Chondrocyte (in vitro differentiated cells): ENCODE measurements at regions not wholly inside any gene's neighbourhood (a gene's known extent, or its start where the extent isn't known, plus 50 kb on each side); places are given as distances from the start of the nearest gene placed in this dataset.

Experiments used
- DNase-seq: peaks from one replicate; pipeline ENCODE4 v3.0.0; 2021; ENCODE audit warnings: mixed read lengths, low spot score
- H3K27ac Mint-ChIP-seq: one replicate; pipeline ENCODE4 v1.8.0; 2021; ENCODE audit warnings: mild to moderate bottlenecking, moderate library complexity, mixed read lengths; ENCODE audit not compliant: unreplicated experiment
- H3K27me3 Mint-ChIP-seq: 2 replicates; pipeline ENCODE4 v1.8.0; 2021; ENCODE audit warnings: low read depth, mixed read lengths
- H3K36me3 Mint-ChIP-seq: 2 replicates; pipeline ENCODE4 v1.8.0; 2021; ENCODE audit warnings: low read depth, mixed read lengths
- H3K4me1 Mint-ChIP-seq: 2 replicates; pipeline ENCODE4 v1.8.0; 2021; ENCODE audit warnings: low read depth, mild to moderate bottlenecking, mixed read lengths
- H3K4me3 Mint-ChIP-seq: one replicate; pipeline ENCODE4 v1.8.0; 2021; ENCODE audit warnings: mild to moderate bottlenecking, moderate library complexity, mixed read lengths; ENCODE audit not compliant: unreplicated experiment
- H3K9me3 Mint-ChIP-seq: 2 replicates; pipeline ENCODE4 v1.8.0; 2021; ENCODE audit warnings: low read depth, mixed read lengths
- TF ChIP-seq, protein P1 (sequence below): fragments of 200-600 bp; sonication (generic); IDR thresholded peaks from 2 replicates; pipeline ENCODE4 v1.5.0; 2021; ENCODE audit warnings: antibody characterized with exemption, mild to moderate bottlenecking, moderate library complexity

DNA sequence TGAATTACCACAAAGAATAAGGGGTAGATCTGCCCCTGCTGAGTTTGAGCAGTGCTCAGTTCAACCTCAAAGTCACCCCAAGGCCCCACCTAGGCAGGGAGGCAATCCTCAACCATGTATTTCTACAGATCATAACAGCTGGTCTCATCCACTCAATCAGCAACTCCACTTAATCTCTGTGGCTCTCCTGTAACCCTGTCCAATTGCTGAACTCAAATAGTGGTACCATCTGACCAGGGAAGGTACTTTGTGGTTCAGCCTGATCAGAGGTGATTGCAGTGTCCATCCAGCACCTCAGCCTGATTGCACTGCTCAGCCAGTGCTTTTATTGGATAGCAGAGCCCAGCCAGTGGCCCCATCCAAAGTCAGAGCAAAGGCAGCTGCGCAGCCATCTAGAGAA is 91.0 kb upstream of the SLC4A10 start:
- H3K27ac Mint-ChIP-seq: no peak overlapping the region
- H3K27me3 Mint-ChIP-seq: peaks cover 3% of the 10 kb centered on the region
- TF ChIP-seq, protein P1, sequence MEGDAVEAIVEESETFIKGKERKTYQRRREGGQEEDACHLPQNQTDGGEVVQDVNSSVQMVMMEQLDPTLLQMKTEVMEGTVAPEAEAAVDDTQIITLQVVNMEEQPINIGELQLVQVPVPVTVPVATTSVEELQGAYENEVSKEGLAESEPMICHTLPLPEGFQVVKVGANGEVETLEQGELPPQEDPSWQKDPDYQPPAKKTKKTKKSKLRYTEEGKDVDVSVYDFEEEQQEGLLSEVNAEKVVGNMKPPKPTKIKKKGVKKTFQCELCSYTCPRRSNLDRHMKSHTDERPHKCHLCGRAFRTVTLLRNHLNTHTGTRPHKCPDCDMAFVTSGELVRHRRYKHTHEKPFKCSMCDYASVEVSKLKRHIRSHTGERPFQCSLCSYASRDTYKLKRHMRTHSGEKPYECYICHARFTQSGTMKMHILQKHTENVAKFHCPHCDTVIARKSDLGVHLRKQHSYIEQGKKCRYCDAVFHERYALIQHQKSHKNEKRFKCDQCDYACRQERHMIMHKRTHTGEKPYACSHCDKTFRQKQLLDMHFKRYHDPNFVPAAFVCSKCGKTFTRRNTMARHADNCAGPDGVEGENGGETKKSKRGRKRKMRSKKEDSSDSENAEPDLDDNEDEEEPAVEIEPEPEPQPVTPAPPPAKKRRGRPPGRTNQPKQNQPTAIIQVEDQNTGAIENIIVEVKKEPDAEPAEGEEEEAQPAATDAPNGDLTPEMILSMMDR: no peak
- peaks cover 20% of the 10 kb centered on the region for H3K9me3 Mint-ChIP-seq
- no peaks in the 10 kb centered on the region for H3K4me1 Mint-ChIP-seq
- H3K36me3 Mint-ChIP-seq: peaks cover 2% of the 10 kb centered on the region
- H3K4me3 Mint-ChIP-seq: no peak overlapping the region
- DNase-seq: no peak

DNA sequence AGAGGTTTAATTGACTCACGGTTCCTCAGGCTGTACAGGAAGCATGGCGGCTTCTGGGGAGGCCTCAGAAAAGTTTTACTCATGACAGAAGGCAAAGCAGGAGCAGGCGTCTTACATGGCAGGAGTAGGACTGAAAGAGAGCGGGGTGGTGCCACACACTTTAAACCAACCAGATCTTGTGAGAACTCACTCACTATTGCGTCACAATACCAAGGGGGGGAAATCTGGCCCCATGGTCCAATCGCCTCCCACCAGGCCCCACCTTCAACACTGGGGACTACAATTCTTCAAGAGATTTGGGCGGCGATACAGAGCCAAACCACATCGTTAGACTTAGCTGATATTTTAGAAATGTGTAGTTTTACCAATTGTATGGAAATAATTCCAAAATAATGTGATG is 77.6 kb upstream of the SLC4A10 start:
- Mint-ChIP-seq H3K36me3 (no peaks in the 10 kb centered on the region), H3K9me3 (no peaks in the 10 kb centered on the region), H3K27ac (no peak overlapping the region), H3K4me3 (no peak overlapping the region), H3K27me3 (peaks cover 5% of the 10 kb centered on the region), H3K4me1 (no peaks in the 10 kb centered on the region)
- TF ChIP-seq, protein P1: no peak
- DNase-seq: no peak

DNA sequence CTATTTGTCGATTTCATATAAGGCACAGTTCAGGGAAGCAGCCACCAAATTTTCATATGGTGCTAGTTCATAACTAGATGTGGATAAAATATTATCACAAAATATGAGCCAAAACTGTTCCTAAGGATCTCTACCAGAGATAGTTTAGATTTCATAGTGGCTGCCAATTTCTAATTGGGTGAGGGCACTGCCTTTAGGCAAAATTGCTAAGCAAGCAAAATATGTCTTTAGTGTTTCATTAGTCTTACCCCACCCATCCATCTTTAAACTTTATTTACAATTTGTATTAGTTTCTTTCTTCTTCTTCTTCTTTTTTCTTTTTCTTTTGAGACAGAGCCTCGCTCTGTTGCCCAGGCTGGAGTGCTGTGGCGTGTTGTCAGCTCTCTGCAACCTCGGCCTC is 77.1 kb upstream of the SLC4A10 start:
- Mint-ChIP-seq H3K4me1 (no peaks in the 10 kb centered on the region), H3K27ac (no peak overlapping the region), H3K4me3 (no peak overlapping the region), H3K9me3 (no peaks in the 10 kb centered on the region), H3K36me3 (no peaks in the 10 kb centered on the region), H3K27me3 (peaks cover 5% of the 10 kb centered on the region)
- TF ChIP-seq, protein P1: no peak
- no peak for DNase-seq

DNA sequence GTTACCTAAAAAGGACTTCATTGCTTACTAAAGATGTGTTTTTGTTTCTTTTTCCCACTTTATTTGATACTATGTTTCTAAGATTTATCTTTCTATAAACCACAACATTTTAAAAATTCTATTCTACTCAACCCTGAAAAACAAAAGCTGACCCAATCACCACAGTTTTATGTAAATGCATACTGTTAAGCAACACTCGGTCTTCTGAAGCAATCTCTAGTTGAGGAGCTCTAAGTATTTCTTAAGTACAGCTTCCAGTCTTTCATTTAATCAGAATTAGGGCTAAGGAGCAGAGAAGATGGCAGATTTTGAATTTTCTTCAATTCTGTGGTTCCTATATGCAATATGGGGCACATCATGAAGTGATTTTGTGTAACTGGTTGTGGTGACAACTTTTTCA is 72.2 kb upstream of the SLC4A10 start:
- Mint-ChIP-seq H3K27ac (no peak overlapping the region), H3K9me3 (no peaks in the 10 kb centered on the region), H3K36me3 (no peaks in the 10 kb centered on the region), H3K27me3 (peaks cover 22% of the 10 kb centered on the region), H3K4me1 (no peaks in the 10 kb centered on the region), H3K4me3 (no peak overlapping the region)
- DNase-seq: no peak
- TF ChIP-seq, protein P1: no peak

DNA sequence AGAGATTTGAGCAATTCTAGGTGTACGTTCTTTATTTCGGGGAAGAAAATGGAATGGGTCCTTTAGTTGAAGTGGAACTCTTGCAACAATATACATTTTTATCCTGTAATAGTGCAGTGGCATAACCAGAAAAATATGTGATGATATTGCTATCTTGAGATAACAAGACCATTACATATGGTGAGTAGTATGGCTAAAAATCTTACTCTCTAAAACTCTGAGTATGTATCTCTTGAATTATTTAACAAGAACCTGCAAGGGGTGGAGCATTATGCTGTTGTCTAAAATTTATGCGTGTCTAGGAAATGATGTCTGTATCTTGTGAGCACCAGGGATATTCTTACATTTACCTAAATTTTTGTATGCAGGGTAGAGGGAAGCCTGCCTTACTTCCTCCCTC is 68.4 kb upstream of the SLC4A10 start:
- TF ChIP-seq, protein P1: no peak
- no peaks in the 10 kb centered on the region for H3K36me3 Mint-ChIP-seq
- peaks cover 26% of the 10 kb centered on the region for H3K27me3 Mint-ChIP-seq
- no peaks in the 10 kb centered on the region for H3K9me3 Mint-ChIP-seq
- H3K27ac Mint-ChIP-seq: no peak overlapping the region
- H3K4me1 Mint-ChIP-seq: no peaks in the 10 kb centered on the region
- H3K4me3 Mint-ChIP-seq: no peak overlapping the region
- no peak for DNase-seq
